ENCODE measurements at regions not wholly inside any gene's neighbourhood (a gene's known extent, or its start where the extent isn't known, plus 50 kb on each side); places are given as distances from the start of the nearest gene placed in this dataset.

DNA sequence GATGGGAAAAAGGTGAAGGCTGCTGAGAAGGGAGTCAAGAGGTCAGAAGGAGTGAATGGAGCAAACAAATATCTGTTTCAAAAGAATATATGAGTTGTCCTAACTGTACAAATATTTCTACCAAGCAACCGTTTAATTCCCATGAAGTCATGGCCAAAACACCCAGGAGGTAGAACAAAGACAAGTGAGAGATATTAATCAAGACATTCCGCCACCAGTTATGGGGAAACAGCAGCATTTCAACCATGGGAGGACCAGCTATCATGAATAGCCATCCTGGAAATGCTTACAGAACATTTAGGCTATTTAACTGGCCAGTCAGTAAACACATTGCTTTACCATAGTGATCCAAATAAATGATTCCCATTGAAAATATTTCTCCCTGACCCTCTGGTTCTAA is 396.3 kb downstream of the IRS1 start:
- no peak for DNase-seq (ENCODE audit: low read depth, low spot score)

DNA sequence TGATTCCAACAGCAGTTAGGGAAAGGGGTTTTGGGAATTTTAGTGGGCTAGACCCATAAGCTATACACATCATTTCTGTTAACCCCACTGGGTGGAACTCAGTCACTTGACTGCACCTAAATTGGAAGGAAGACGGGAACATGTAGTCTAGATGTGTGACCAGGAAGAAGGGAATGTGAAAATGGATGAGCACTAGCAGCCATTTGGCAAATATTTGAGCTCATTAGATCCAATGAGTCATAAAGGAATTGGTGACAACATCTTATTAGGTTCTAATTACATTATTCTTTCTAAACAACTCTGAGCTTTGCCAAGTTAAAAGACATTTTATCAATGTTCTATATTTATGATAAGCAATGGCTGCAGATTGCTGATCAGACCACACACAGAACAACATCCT is 400.6 kb downstream of the IRS1 start:
- no peak for DNase-seq (ENCODE audit: low read depth, low spot score)

DNA sequence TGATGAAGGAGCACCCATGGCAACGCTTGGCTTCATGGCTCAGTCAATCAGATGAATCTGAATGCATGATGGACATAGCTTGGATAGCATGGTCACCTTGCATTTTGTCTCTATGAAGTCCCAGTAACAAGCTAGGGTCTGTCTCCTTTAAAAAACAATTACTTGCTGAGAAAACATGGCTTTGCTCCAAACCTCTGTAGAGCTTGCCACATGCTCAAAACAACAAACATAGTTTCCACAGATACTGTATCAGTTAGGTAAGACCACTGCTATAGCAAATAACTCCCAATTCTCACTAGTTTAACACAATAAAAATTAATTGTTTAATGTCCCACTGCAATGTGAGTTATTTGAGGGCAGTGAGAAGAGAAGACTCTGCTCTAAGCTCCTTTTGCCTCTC is 401.0 kb downstream of the IRS1 start:
- DNase-seq (ENCODE audit: low read depth, low spot score), result no peak

DNA sequence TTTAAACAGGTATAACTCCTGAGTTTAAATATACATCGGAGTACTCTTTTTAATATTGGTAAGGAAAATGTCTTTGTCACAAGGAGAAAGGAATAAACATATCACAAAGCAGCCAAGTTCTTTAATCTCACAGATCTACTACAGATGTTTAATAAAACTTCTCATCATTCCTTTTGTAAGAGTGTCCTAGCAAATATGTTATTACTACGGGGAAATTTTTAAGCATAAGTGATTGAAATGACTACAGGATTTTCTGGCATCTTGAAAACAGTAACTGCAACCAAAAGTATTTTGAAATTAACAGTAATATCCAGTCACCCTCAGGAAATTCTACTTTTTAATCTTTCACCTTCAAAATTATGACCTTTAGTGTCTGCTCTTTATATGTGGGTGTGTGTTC is 403.1 kb downstream of the IRS1 start:
- DNase-seq (ENCODE audit: low read depth, low spot score), result no peak

DNA sequence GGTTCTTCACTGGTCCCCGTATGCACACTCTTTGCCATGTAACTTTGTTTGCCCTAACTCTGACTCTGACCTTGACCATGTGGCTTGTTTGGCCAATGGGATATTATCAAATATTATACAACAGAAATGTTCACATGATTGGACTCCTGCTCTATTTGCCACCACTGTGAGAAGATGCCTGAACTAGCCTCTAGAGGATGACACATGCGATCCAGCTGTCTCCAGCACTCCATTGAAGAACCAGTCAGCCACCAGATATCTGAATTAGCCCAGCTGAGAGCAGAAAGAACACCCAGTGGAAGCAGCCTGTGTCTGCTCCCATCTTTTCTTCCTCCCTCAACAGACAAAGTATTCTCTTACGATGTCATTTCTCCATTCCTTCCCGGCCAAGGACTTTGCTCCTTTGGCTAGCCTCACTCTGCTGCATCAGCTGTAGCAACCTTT is 412.1 kb downstream of the IRS1 start:
- DNase-seq (ENCODE audit: low read depth, low spot score), result no peak

DNA sequence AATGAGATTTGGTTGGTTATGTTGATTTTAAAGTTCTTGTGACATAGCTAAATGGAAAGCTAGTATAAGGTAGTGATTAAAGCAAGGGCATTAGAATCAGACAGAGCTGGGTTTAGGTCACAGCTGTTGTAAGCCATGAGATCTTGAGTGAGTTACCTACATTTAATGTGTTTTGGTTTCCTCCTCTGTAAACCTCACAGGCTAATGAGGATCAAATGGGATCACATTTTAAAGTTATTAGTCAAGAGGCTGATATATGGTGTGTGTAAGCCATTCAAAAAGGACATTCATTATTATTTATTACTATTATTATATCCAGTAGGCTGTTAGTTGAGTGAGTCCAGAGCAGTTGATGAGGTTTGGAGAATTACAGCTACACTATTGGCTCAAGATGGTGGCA is 416.2 kb downstream of the IRS1 start:
- no peak for DNase-seq (ENCODE audit: low read depth, low spot score)

DNA sequence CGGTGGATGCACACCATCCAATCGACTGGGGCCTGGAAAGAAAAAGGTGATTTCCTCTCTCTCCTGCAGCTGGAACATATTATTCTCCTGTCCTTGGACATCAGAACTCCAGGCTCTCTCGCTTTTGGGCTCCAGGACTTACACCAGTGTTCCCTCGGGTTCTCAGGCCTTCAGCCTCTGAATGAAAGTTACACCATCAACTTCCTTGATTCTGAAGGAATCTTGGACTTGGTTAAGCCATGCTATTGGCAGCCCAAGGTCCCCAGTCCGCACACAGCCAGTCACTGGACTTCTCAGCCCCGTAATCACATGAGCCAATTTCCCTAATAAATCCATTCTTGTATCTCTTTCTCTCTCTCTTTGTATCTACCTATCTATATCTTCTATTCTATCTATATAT is 418.9 kb downstream of the IRS1 start:
- DNase-seq (ENCODE audit: low read depth, low spot score), result no peak

DNA sequence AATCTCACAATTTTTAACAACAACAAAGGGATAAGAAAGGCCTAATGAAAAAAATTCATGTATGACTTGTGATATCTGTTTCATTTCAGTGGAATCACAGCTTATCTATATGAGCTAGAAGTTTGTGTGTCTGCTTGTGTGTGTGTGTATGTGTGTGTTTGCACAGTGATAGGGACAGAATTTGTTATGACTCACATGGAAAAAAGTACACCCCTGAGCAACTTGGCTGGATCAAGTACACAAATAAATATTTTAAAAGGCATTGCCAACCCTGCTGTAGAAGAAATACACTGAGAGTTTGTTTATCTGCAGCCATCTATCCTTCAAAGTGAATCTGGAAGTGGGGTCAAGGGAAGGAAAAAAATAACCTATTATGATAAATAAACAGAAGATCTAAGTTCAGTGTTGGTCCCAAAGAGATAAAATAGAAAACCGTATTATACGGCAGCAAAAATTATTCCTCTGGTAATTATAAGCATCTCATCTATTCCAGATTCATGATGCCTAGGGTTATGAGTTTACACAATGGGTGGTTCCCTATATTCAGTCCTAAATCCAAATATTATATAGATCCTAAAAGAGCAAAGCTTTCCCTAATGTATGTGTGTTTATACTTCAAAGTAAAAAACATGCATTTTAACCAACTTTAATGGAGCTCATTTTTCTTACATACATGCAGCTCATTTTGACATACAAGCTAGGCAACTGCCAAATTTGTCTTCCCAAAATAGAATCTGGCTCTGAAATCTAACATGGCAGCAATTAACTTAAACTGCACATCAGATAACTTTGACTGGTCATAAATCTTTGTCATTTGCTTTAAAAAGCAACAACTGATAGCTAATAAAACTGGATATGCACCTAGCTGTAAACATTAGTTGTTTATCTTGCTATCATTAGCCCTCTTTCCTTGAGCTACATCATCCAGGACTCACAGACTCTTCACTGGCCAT is 420.6 kb downstream of the IRS1 start:
- DNase-seq (ENCODE audit: low read depth, low spot score), result no peak

DNA sequence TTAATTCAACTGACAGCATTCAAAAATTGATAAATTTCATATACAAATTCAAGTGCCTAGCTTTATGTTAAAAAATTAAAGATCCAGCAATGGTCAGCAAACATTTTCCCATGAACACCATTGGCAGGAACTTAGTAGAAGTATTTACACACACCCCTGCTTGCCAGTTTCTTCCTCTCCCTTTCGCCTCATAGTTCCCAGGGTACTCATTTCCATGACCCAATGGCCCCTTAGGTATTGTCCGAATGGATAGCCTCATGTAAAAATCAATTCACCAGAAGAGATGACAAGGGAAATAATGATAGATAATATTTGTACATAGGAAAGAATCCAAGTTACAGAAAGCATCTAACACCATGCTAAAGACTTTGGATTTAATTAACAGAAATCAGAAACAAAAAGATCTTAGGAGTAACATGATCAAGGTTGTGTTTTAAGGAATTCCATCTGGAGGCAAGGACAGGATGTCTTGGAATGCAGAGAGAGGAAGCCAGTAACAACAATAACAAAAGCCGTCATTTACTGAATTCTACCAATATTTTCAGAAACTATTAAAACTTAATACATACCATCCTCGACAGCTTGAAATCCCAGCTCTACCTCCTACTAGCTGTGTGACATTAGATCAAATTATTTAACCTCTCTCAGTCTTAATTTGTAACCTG is 423.0 kb downstream of the IRS1 start:
- no peak for DNase-seq (ENCODE audit: low read depth, low spot score)

DNA sequence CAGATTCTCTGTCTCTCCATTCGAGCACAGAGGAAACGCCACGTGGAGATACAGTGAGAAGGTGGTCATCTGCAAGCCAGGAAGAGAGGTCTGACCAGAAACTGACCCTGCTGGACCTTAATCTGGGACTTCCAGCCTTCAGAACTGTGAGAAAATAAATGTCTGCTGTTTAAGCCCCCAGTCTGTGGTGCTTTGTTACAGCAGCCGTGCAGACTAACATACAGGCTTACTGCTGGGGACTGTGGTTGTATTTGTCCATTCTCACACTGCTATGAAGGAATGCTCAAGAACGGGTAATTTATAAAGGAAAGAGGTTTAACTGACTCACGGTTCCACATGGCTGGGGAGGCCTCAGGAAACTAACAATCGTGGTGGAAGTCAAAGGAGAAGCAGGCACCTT is 432.7 kb downstream of the IRS1 start:
- DNase-seq (ENCODE audit: low read depth, low spot score), result no peak

DNA sequence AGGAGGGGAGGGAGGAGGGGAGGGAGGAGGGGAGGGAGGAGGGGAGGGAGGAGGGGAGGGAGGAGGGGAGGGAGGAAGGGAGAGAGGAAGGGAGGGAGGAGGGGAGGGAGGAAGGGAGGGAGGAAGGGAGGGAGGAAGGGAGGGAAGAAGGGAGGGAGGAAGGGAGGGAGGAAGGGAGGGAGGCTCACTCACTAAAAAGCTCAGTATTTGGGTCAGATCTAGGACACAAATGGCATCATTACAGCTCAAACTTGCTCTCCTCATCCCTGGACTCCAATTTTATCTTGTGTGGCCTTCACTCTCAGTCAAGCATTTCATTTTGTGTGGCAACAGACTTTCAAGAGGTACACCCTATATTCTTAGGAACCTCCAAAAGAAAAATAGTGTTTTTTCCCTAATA is 435.4 kb downstream of the IRS1 start:
- DNase-seq (ENCODE audit: low read depth, low spot score), result no peak

DNA sequence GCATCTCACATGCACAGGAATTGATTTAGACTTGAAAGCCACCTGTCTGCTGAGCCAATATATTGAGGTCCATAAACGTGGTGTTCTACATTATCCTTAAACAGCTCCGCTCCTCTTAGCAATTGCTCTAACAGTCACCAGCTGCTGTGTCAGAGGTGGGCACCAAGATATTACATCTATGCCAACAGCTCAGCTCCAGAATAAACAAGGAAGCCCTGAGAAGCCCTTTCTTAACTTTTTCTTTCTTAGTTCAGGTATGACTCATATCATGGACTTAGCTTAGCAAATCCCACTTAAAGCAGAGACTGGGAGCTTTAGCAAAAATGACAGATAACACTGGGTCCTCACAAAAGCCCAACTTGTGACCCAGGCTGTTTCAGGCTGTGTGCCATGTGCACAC is 436.6 kb downstream of the IRS1 start:
- no peak for DNase-seq (ENCODE audit: low read depth, low spot score)

DNA sequence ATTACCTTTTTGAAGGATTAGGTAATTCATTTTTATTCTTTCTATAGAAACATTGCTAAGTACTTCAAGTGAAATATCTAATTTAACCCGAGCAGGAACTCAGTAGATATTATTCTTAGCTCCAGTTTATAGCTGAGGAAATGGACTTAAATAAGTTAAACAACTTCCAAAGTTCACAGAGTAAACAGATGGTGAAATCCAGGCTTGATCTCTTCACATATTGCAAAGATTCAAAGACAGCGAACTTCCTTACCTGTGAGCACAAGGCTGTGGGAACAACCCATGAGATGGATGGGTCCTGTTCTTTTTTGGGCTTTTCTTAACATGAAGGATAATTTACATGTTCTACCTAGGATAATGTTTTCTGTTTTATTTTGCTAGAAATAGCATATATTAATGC is 439.0 kb downstream of the IRS1 start:
- no peak for DNase-seq (ENCODE audit: low read depth, low spot score)

DNA sequence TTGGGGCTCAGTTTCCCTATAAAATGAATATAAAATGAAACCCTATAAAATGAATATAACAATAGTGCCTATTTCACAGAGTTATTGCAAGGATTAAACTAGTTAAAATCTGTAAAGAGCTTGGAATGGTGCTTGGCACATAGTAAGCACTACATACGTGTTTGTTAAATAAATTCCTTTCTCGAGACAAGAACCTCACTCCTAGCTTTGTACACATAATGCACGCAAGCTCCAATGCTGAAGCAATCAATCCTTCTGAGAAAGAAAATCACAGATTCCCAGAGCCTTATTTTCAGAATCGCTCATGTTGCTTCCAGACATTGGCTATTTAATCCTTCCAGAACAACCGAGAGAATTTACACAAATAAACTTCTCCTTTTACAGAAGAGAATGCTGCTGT is 440.9 kb downstream of the IRS1 start:
- no peak for DNase-seq (ENCODE audit: low read depth, low spot score)

DNA sequence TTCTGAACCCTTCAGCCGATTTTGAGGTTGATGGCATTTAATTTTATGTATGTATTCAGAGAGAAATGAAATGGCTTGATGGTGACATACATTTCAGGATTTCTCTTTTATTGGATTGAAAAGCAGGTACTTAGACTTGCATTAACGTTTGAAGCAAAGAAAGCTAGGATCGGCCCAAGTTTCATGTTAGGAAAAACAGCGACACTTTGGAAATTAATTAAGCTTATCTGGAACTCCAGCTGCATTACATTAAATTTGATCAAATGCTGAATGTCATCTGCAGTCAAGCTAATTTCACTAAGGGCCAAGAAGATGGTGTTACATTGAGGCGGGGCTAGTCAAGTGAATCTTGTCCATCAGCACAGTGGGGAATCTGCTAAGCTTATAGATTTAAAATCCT is 441.8 kb downstream of the IRS1 start:
- DNase-seq (ENCODE audit: low read depth, low spot score), result no peak

DNA sequence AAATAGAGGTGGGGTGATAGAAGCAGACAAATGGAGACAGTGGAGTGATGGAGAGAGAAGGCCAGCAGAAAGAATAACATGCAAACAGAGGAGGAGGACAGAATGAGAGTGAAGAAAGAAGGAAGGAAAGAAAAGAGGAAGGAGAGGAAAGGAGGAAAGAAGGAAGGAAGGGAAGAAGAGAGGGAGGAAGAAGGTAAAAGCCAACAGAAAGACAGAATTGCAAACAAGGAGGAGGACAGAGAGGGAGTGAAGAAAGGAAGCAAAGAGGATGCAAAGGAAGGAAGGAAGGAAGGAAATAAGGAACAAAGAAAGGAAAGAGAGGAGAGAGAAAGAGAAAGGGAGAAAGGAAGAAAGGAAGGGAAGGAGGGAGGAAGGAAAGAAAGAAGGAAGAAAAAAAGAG is 444.0 kb downstream of the IRS1 start:
- no peak for DNase-seq (ENCODE audit: low read depth, low spot score)

DNA sequence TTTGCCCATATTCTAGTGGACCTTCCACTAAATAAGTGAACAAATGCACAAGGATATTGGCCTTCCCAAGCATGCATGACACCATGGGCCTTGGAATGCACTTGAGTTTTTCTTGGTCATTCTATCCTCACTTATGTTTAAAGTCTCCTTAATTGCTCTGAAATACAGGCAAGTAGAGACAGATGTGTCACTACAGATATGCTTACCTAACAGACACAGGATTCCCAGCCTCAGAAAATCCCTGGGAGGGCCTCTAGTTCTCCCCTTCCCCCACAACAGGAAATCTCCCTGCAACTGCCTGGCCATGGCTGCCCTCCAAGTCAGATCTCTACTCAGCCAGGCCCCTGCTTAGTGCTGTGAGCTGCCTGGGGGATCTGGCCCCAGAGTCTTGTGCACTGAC is 445.2 kb downstream of the IRS1 start:
- no peak for DNase-seq (ENCODE audit: low read depth, low spot score)

DNA sequence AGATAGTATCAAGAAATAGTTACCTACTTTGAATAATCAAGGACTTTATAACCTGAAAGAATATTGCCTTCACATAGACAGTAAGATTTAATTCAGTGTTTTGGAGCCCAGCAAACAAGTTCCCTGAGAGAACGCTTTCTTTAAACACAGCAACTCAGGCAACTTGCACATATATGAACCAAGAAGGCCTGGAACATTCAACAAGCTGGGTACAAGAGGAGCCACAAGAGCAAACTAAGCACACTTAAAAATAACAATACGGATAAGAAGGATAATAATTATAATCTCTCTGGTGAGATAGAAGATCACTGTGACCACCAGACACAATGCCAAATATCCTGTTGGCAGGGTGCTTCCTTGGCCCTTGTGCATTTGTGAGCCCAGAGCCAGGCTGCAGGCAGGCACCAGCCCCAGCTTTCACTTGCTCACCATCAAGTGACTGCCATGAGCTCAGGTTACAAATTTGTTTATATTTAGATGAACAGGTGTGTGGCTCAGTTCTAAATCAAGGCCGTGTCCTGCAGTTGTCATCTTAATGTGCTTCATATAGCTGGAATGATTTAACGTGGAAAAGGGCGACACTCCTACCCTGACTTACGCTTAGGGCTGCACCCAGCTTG is 446.6 kb downstream of the IRS1 start:
- DNase-seq (ENCODE audit: low read depth, low spot score), result no peak

DNA sequence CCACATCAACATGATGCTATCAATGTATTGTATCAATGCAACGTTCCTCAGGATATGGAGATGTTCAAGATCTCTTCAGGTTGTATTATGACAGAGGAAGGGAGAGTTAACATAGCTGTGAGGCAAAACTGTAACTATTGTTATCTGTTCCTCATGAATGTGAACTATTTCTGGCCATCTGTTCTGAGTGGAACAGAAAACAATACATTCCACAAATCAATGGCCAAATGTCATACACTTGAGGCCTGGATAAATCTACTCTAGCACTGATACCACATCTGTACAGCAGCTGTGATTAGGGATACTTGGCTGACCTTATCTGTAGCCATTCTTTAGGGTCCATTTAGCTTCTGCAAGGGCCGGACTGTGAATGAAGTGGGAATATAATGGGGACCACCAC is 447.9 kb downstream of the IRS1 start:
- DNase-seq (ENCODE audit: low read depth, low spot score), result no peak

DNA sequence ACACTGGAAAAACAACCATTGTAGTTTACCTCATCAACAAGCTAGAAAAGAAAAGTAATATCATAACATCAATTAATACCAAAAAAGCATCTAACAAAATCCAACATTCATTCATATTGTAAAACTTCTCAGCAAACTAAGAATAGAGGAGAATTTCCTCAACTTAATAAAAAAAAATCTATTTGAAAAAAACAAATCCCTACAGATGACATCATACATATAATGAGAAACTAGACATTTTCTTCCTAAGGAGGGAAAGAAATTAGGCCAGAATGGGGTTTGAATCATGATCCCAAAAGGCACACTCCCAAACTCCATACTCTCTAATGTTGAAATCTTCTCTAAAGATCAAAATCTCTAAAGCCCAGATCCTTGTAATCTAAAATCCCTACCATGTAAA is 460.0 kb downstream of the IRS1 start:
- DNase-seq (ENCODE audit: low read depth, low spot score), result no peak

DNA sequence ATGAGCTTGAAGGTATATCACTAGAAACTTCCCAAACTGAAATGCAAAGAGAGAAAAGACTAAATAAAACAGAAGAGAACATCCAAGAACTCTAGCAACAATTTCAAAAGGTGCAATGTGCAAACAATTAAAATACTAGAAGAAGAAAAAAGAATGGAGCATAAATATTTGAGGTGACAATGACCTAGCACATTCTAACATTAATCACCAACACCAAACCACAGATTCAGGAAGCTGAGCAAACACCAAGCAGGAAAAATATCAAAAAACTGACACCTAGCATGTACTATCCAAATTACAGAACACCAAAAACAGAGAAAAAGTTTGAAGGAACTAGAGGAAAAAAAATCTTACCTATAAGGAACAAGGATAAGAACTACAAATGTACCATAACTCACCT is 460.8 kb downstream of the IRS1 start:
- no peak for DNase-seq (ENCODE audit: low read depth, low spot score)

DNA sequence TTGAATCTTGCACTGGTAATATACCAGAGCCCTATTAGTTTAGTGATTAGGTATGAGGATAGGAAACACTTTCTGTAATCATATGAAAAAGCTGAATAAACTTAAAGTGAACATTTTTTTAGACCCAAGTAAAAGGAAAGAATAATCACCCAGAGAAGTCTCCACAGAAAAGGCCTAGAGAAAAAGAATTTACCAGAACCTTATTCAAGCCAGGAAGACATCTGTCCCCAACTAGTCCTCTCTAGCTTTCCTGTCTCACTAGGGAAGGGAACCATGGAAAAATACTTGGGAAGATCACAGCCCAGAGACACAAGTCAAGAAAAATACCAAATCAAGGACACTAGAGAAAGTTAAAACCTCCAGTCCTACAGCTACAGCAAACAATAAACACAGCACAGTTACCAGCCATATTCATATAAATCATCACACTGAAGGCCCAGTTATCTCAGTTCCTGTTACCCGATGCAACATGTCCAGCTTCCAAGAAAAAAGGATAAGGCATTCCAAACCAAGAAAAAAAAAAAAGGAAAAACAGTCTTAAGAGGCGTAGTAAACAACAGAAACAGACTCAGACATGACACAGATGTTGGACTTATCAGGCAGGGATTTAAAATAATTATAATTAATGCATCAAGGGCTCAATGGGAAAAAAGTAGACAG is 461.5 kb downstream of the IRS1 start:
- DNase-seq (ENCODE audit: low read depth, low spot score), result no peak

Data from activated CD4-positive, CD25-positive, alpha-beta regulatory T cell treated with anti-CD3 and anti-CD28 coated beads, Interleukin-2, amount 50 U/mL, for 16 hours (primary cell).